HFF-Myc (cell line): ENCODE measurements at regions not wholly inside any gene's neighbourhood (a gene's known extent, or its start where the extent isn't known, plus 50 kb on each side); places are given as distances from the start of the nearest gene placed in this dataset.

Source experiments
- DNase-seq: peaks from one replicate; pipeline ENCODE4 v3.0.0-alpha.2; 2011; ENCODE audit warnings: low read depth; ENCODE audit errors: extremely low read depth
- H3K4me3 ChIP-seq: replicated peaks from 2 replicates; pipeline ENCODE4 v1.5.1; 2011; ENCODE audit warnings: low read depth, mild to moderate bottlenecking, control low read depth, low read length
- CTCF ChIP-seq: IDR thresholded peaks from 2 replicates; pipeline ENCODE4 v1.5.1; 2012; ENCODE audit warnings: mild to moderate bottlenecking, low read depth, low read length, control low read depth; ENCODE audit errors: missing control alignments

GRCh38 chr2:39593439-39594393, 72.0 kb upstream of the TMEM178A start:
- TF ChIP-seq CTCF, result peak; percentile 78
- peak; percentile 53 for DNase-seq
- no peak overlapping the region for H3K4me3 ChIP-seq

- no peak for TF ChIP-seq CTCF
- no peak for DNase-seq
- no peak overlapping the region for H3K4me3 ChIP-seq
These were observed 70.6 kb upstream of the TMEM178A start for GRCh38 chr2:39595116-39595515.

GRCh38 chr2:39597314-39597713, 68.4 kb upstream of the TMEM178A start:
- TF ChIP-seq CTCF, result no peak
- no peak overlapping the region for H3K4me3 ChIP-seq
- no peak for DNase-seq

GRCh38 chr2:39602616-39603015, 63.1 kb upstream of the TMEM178A start:
- no peak for DNase-seq
- H3K4me3 ChIP-seq, result no peak overlapping the region
- TF ChIP-seq CTCF, result no peak

GRCh38 chr2:39603436-39603835, 62.3 kb upstream of the TMEM178A start:
- TF ChIP-seq CTCF, result no peak
- no peak for DNase-seq
- no peak overlapping the region for H3K4me3 ChIP-seq

- no peak overlapping the region for H3K4me3 ChIP-seq
- DNase-seq, result no peak
- TF ChIP-seq CTCF, result no peak
These were observed 60.9 kb upstream of the TMEM178A start for GRCh38 chr2:39604866-39605265.
